NT2/D1 (cell line): ENCODE measurements at regions not wholly inside any gene's neighbourhood (a gene's known extent, or its start where the extent isn't known, plus 50 kb on each side); places are given as distances from the start of the nearest gene placed in this dataset.

Source experiments
- DNase-seq: peaks from one replicate; pipeline ENCODE4 v3.0.0-alpha.2; 2011; ENCODE audit warnings: low read depth, low spot score
- H3K27me3 ChIP-seq: 2 replicates; pipeline ENCODE4 v1.6.0; 2011; ENCODE audit warnings: mild to moderate bottlenecking; ENCODE audit not compliant: insufficient read length, insufficient read depth
- H3K36me3 ChIP-seq: 2 replicates; pipeline ENCODE4 v1.6.1; 2011; ENCODE audit warnings: mild to moderate bottlenecking, low read length, mixed read lengths; ENCODE audit not compliant: insufficient read depth, insufficient read length
- H3K4me1 ChIP-seq: 2 replicates; pipeline ENCODE4 v1.5.1; 2011; ENCODE audit not compliant: insufficient read depth, insufficient read length
- H3K4me3 ChIP-seq: 2 replicates; pipeline ENCODE4 v1.5.1; 2011; ENCODE audit warnings: low read depth; ENCODE audit not compliant: insufficient read length
- H3K9ac ChIP-seq: 2 replicates; pipeline ENCODE4 v1.6.0; 2011; ENCODE audit warnings: low read depth; ENCODE audit not compliant: insufficient read length
- H3K9me3 ChIP-seq: 2 replicates; pipeline ENCODE4 v1.5.1; 2011; ENCODE audit warnings: mild to moderate bottlenecking, low read length; ENCODE audit not compliant: insufficient read depth
- SUZ12 ChIP-seq: IDR thresholded peaks from 2 replicates; pipeline ENCODE4 v1.6.1; 2011; ENCODE audit not compliant: insufficient read length, insufficient read depth; ENCODE audit errors: extremely low read depth
- YY1 ChIP-seq: IDR thresholded peaks from 2 replicates; pipeline ENCODE4 v1.6.1; 2011; ENCODE audit not compliant: insufficient read length, insufficient read depth
- ZNF274 ChIP-seq: IDR thresholded peaks from 2 replicates; pipeline ENCODE4 v1.6.1; 2011; ENCODE audit warnings: mild to moderate bottlenecking, low read depth, low read length

DNA sequence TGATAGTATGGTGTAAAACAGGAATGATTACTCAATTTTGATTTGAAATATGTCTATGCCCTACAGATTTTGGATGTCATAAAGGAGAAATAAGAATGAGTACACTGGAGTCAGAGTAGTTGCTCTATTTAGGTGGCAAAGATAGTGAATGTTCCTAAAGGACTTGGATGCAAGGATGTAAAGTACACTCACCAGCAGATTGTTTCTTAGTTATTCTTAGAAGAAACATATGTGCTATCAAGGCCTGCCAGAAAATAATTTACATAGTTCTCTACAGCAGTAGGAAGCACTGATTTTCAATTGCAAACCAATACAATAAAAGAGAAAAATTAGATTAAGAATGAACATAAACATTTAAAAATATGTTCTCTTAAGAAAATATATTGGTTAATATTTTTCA lies 259.4 kb downstream of the PPP1R3A start:
- no peaks in the 10 kb centered on the region for H3K4me1 ChIP-seq
- H3K9me3 ChIP-seq = no peaks in the 10 kb centered on the region
- no peaks in the 10 kb centered on the region for H3K36me3 ChIP-seq
- TF ChIP-seq SUZ12 (no peak), YY1 (no peak), ZNF274 (no peak)
- H3K27me3 ChIP-seq = no peaks in the 10 kb centered on the region
- DNase-seq = no peak
- H3K9ac ChIP-seq = no peak overlapping the region
- H3K4me3 ChIP-seq = no peak overlapping the region

DNA sequence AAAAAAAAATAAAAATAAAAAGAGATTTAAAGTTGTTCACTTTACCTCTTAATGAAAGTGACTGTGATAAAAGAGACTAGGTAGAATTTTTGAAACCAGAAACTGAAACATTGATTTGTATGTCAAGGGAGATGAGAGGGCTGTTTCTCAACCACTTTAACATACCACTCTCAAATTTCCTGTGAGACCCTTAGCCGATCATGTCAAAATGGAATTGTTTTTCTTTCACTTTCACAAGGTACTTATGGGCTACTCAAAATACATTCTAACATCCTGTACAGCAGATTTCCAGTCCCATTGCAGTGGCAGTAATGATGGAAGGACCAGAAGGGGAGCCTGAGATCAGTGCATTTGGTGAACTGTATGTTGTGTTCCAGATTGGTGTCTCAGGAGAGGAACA lies 261.2 kb downstream of the PPP1R3A start:
- no peaks in the 10 kb centered on the region for H3K27me3 ChIP-seq
- no peaks in the 10 kb centered on the region for H3K36me3 ChIP-seq
- H3K9me3 ChIP-seq = no peaks in the 10 kb centered on the region
- H3K9ac ChIP-seq = no peak overlapping the region
- H3K4me1 ChIP-seq = no peaks in the 10 kb centered on the region
- no peak for TF ChIP-seq SUZ12
- no peak for TF ChIP-seq YY1
- TF ChIP-seq ZNF274 = no peak
- H3K4me3 ChIP-seq = no peak overlapping the region
- DNase-seq = no peak

DNA sequence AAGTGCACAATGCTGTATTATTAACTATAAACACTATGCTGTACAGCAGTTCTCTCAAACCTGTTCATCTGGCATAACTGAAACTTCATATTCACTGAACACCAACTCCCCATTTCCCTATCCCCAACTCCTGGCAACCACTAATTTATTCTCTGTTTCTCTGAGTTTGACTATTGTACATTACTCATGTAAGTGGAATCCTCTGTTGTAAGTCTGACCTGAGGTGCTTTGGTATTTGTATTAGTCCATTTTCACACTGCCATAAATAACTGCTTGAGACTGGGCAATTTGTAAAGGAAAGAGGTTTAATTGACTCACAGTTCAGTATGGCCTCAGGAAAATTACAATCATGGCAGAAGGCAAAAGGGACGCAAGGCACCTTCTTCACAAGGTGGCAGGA lies 266.3 kb downstream of the PPP1R3A start:
- H3K9ac ChIP-seq = no peak overlapping the region
- DNase-seq = no peak
- H3K27me3 ChIP-seq = no peaks in the 10 kb centered on the region
- H3K4me1 ChIP-seq = no peaks in the 10 kb centered on the region
- no peak for TF ChIP-seq SUZ12
- TF ChIP-seq ZNF274 = no peak
- no peaks in the 10 kb centered on the region for H3K9me3 ChIP-seq
- no peaks in the 10 kb centered on the region for H3K36me3 ChIP-seq
- no peak overlapping the region for H3K4me3 ChIP-seq

DNA sequence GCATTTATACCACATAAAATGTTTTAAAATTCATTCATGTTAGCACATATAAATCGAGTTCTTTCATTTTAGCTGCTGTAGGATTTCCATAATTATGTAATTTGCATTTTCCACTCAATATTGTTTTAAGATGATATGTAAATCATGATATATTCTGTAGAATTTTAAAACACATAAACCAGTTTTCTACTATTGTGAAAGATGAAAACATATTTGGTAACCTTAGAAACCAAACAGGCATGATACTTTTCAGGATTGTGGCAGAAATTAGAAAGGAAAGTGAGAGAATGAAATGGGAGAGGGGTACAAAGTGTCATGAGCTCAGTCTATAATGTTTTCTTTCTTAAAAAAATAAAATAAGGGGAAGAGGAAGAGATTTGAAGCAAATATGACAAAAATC lies 269.3 kb downstream of the PPP1R3A start:
- no peaks in the 10 kb centered on the region for H3K27me3 ChIP-seq
- H3K4me1 ChIP-seq = no peaks in the 10 kb centered on the region
- DNase-seq = no peak
- no peaks in the 10 kb centered on the region for H3K36me3 ChIP-seq
- no peak overlapping the region for H3K9ac ChIP-seq
- no peaks in the 10 kb centered on the region for H3K9me3 ChIP-seq
- TF ChIP-seq ZNF274 (no peak), YY1 (no peak), SUZ12 (no peak)
- no peak overlapping the region for H3K4me3 ChIP-seq

DNA sequence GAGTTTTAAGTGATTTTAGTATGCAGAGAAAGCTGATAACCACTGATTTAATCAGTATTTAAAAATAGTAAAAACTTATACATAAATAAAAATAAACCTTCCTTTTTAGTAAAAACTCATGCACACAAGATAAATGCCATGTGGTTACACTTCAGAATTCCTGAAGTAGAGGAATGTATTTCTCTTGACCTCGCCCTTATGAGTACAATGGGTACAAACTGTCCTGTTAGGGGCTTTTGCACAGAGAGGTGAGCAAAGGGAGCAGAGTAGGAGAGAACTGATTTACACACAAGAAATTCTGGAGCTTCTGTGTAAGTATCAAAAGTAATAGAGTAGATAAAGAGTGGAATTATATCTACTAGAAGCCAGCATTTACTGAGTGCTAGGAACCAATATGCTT lies 279.6 kb downstream of the PPP1R3A start:
- no peaks in the 10 kb centered on the region for H3K27me3 ChIP-seq
- no peaks in the 10 kb centered on the region for H3K4me1 ChIP-seq
- H3K9me3 ChIP-seq = no peaks in the 10 kb centered on the region
- H3K4me3 ChIP-seq = no peak overlapping the region
- no peak overlapping the region for H3K9ac ChIP-seq
- TF ChIP-seq SUZ12 = no peak
- no peak for TF ChIP-seq YY1
- no peak for TF ChIP-seq ZNF274
- no peaks in the 10 kb centered on the region for H3K36me3 ChIP-seq
- DNase-seq = no peak

DNA sequence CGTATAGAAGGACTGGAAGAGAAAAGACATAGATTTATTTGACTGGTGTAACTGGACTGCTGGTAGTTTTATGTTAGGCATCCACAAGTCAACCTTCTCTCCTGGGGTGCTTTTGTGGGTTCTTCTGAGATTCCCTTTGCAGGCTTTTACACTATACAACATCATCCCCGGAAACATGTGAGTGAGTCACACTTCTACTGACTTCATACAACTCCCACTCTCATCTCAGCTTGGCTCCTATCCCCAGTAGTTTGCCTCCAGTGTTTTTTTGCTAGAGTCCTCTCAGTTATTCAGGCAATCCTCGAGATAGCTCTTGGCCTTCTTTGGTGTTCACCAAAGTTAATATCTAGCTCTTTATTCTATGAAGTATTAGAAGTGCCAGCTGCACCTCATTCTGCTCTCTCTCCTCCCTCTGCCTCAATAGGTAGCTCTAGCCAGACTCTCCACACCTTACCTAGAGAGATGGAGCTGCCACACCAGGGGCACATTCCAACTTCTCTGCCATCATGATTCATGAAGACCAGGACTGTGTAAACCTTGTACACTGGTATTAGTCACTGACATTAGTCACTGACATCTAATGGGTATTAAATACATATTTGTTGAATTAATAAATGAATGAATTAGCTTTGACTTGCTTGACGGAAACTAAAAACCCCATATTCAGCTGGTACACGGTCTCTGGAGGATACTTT lies 281.9 kb downstream of the PPP1R3A start:
- no peaks in the 10 kb centered on the region for H3K9me3 ChIP-seq
- no peak for DNase-seq
- no peak overlapping the region for H3K4me3 ChIP-seq
- no peaks in the 10 kb centered on the region for H3K4me1 ChIP-seq
- no peaks in the 10 kb centered on the region for H3K36me3 ChIP-seq
- H3K27me3 ChIP-seq = no peaks in the 10 kb centered on the region
- no peak overlapping the region for H3K9ac ChIP-seq
- no peak for TF ChIP-seq YY1
- TF ChIP-seq ZNF274 = no peak
- no peak for TF ChIP-seq SUZ12

DNA sequence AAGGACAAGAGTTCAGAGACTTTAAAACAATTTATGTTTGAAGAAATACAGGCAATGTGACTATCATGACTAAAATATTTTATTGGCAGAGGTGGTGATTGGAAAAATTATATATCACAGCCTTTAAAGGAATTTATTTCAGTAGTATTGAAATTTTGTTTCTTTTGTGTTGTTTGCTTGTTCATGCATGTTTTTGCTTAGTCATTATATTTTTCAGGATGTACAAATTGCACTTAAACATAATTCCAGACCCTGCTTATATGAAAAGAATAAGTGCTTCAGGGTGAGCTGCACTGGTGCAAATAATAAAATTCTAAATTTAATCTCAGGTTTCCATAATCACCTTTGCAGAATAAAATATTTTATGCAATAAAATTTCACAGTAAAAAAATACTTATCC lies 283.3 kb downstream of the PPP1R3A start:
- no peaks in the 10 kb centered on the region for H3K4me1 ChIP-seq
- no peak for TF ChIP-seq YY1
- no peak for TF ChIP-seq ZNF274
- TF ChIP-seq SUZ12 = no peak
- DNase-seq = no peak
- H3K4me3 ChIP-seq = no peak overlapping the region
- H3K9me3 ChIP-seq = no peaks in the 10 kb centered on the region
- no peak overlapping the region for H3K9ac ChIP-seq
- H3K36me3 ChIP-seq = no peaks in the 10 kb centered on the region
- no peaks in the 10 kb centered on the region for H3K27me3 ChIP-seq

DNA sequence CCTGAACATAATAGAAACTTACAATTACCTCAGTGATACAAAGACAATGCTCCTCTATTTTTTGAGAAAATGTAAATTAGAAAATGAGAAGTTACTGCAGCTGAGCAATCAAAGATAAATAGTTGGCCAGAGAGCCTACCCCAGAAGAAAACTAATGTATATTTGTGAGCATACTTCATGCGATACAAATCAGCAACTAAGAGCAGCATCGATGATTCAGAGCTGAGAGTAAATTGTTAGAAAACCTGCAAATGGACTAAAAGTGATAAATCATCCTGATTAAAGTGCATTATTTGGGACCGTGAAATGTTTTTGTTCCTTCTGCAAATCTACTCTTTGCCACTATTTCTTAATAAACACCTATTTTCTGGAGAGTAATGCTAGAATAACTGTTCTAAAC lies 285.7 kb downstream of the PPP1R3A start:
- Histone ChIP-seq H3K4me1 (no peaks in the 10 kb centered on the region), H3K27me3 (no peaks in the 10 kb centered on the region), H3K9ac (no peak overlapping the region), H3K9me3 (no peaks in the 10 kb centered on the region), H3K4me3 (no peak overlapping the region), H3K36me3 (no peaks in the 10 kb centered on the region)
- DNase-seq = no peak
- TF ChIP-seq SUZ12 (no peak), YY1 (no peak), ZNF274 (no peak)
